ENCODE measurements at regions not wholly inside any gene's neighbourhood (a gene's known extent, or its start where the extent isn't known, plus 50 kb on each side); places are given as distances from the start of the nearest gene placed in this dataset.

- DNase-seq (ENCODE audit: low read depth, low spot score): no peak
- Histone ChIP-seq H3K4me1 (ENCODE audit: control insufficient read depth, insufficient read depth, low read length) (no peaks in the 10 kb centered on the region), H3K27ac (ENCODE audit: low read length) (no peak overlapping the region), H3K4me3 (ENCODE audit: low read length) (no peak overlapping the region), H3K27me3 (ENCODE audit: control insufficient read depth, insufficient read depth, low read length) (no peaks in the 10 kb centered on the region), H3K9me3 (ENCODE audit: control insufficient read depth, insufficient read depth, low read length) (no peaks in the 10 kb centered on the region), H3K36me3 (ENCODE audit: control insufficient read depth, insufficient read depth, low read length) (no peaks in the 10 kb centered on the region)
- no CpG with 5 or more reads among the region's 35 CpGs for WGBS (ENCODE audit: insufficient coverage, insufficient read length)
Observed at GRCh38 chr14:104512771-104513640, 66.6 kb upstream of the C14orf180 start.

DNA sequence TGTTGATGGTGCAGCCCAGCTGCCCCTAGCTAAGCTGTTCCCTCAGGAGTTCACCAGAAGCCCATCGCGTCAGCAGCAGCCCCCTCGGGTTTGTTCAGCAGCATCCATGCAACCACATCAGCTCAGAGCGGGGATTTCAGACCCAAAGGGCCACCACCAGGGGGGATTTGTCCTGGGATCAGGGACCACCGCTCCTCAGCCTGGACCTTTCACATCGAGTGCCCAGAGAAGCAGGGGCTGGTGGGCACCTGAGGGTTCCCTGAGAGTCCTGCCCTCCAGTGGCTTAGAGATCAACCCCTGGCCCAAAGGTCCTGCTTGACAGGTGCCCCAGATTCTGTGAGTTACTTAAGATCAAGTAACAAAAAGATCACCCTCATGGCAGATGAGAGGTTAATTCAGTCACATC, 65.9 kb upstream of the C14orf180 start:
- no peak for DNase-seq (ENCODE audit: low read depth, low spot score)
- H3K4me1 ChIP-seq (ENCODE audit: control insufficient read depth, insufficient read depth, low read length): no peaks in the 10 kb centered on the region
- H3K27me3 ChIP-seq (ENCODE audit: control insufficient read depth, insufficient read depth, low read length): no peaks in the 10 kb centered on the region
- no peak overlapping the region for H3K27ac ChIP-seq (ENCODE audit: low read length)
- H3K4me3 ChIP-seq (ENCODE audit: low read length): no peak overlapping the region
- WGBS (ENCODE audit: insufficient coverage, insufficient read length): no CpG with 5 or more reads among the region's 6 CpGs
- no peaks in the 10 kb centered on the region for H3K9me3 ChIP-seq (ENCODE audit: control insufficient read depth, insufficient read depth, low read length)
- no peaks in the 10 kb centered on the region for H3K36me3 ChIP-seq (ENCODE audit: control insufficient read depth, insufficient read depth, low read length)

GRCh38 chr14:104514156-104514848, 65.3 kb upstream of the C14orf180 start:
- H3K9me3 ChIP-seq (ENCODE audit: control insufficient read depth, insufficient read depth, low read length): no peaks in the 10 kb centered on the region
- H3K4me3 ChIP-seq (ENCODE audit: low read length): no peak overlapping the region
- no peak overlapping the region for H3K27ac ChIP-seq (ENCODE audit: low read length)
- no peak for DNase-seq (ENCODE audit: low read depth, low spot score)
- no peaks in the 10 kb centered on the region for H3K4me1 ChIP-seq (ENCODE audit: control insufficient read depth, insufficient read depth, low read length)
- WGBS (ENCODE audit: insufficient coverage, insufficient read length): no CpG with 5 or more reads among the region's 16 CpGs
- H3K27me3 ChIP-seq (ENCODE audit: control insufficient read depth, insufficient read depth, low read length): no peaks in the 10 kb centered on the region
- no peaks in the 10 kb centered on the region for H3K36me3 ChIP-seq (ENCODE audit: control insufficient read depth, insufficient read depth, low read length)

GRCh38 chr14:104515059-104515810, 64.3 kb upstream of the C14orf180 start:
- Histone ChIP-seq H3K4me1 (ENCODE audit: control insufficient read depth, insufficient read depth, low read length) (no peaks in the 10 kb centered on the region), H3K4me3 (ENCODE audit: low read length) (no peak overlapping the region), H3K27ac (ENCODE audit: low read length) (no peak overlapping the region), H3K27me3 (ENCODE audit: control insufficient read depth, insufficient read depth, low read length) (no peaks in the 10 kb centered on the region), H3K9me3 (ENCODE audit: control insufficient read depth, insufficient read depth, low read length) (no peaks in the 10 kb centered on the region), H3K36me3 (ENCODE audit: control insufficient read depth, insufficient read depth, low read length) (no peaks in the 10 kb centered on the region)
- DNase-seq (ENCODE audit: low read depth, low spot score): no peak
- no CpG with 5 or more reads among the region's 17 CpGs for WGBS (ENCODE audit: insufficient coverage, insufficient read length)

DNA sequence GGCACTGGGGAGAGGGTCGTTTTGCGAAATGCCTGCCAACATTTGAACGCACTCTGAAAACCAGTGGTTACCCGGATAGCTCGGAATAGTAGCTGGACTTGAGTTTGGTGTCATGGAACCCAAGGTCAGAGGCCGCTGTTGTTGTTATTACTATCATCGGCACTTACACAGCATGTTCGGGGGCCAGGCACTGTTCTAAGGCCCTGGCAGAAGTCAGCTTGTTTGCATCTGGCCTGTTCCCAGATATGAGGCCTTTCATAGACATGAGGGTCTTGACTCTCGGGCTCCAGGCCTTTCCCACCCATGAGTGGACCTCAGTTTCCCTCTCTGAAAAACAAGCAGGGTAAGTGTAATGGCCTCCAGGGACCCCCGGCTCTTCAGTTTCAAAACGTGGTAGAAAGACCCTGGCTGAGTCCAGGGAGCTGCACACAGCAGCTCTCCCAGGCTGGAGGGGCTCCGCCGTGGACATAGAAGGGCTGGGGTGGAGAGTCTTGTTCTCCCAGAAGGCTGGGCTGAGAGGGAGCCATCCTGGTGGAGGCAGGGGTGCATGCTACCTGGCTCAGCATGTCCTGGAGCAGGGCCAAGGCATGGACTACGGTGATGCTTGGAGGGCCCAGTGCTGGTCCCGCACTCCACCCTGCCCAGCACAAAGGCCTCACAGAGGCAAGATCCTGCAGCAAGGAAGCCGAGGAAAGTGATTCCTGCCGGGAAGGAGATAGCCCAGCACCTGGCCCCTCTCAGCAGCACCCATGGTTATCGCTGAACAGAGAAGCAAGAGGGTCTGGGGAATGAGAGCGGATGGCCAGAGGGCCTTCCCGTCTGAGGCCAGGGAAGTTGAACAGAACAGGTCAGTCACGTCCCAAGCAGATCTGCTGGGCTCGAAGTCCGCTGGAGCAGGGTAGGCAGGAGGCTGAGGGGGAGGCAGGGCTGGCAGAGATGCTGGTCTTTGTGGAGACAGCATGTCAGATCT, 63.5 kb upstream of the C14orf180 start:
- H3K36me3 ChIP-seq (ENCODE audit: control insufficient read depth, insufficient read depth, low read length): no peaks in the 10 kb centered on the region
- no peaks in the 10 kb centered on the region for H3K4me1 ChIP-seq (ENCODE audit: control insufficient read depth, insufficient read depth, low read length)
- H3K27me3 ChIP-seq (ENCODE audit: control insufficient read depth, insufficient read depth, low read length): no peaks in the 10 kb centered on the region
- no peaks in the 10 kb centered on the region for H3K9me3 ChIP-seq (ENCODE audit: control insufficient read depth, insufficient read depth, low read length)
- no peak overlapping the region for H3K4me3 ChIP-seq (ENCODE audit: low read length)
- no CpG with 5 or more reads among the region's 23 CpGs for WGBS (ENCODE audit: insufficient coverage, insufficient read length)
- DNase-seq (ENCODE audit: low read depth, low spot score): no peak
- no peak overlapping the region for H3K27ac ChIP-seq (ENCODE audit: low read length)

- DNase-seq (ENCODE audit: low read depth, low spot score): no peak
- no peaks in the 10 kb centered on the region for H3K27me3 ChIP-seq (ENCODE audit: control insufficient read depth, insufficient read depth, low read length)
- no peaks in the 10 kb centered on the region for H3K9me3 ChIP-seq (ENCODE audit: control insufficient read depth, insufficient read depth, low read length)
- no peak overlapping the region for H3K4me3 ChIP-seq (ENCODE audit: low read length)
- H3K36me3 ChIP-seq (ENCODE audit: control insufficient read depth, insufficient read depth, low read length): no peaks in the 10 kb centered on the region
- H3K4me1 ChIP-seq (ENCODE audit: control insufficient read depth, insufficient read depth, low read length): no peaks in the 10 kb centered on the region
- no peak overlapping the region for H3K27ac ChIP-seq (ENCODE audit: low read length)
- WGBS (ENCODE audit: insufficient coverage, insufficient read length): no CpG with 5 or more reads among the region's 8 CpGs
Observed at GRCh38 chr14:104516906-104517305, 62.7 kb upstream of the C14orf180 start.

GRCh38 chr14:104517426-104517825, 62.1 kb upstream of the C14orf180 start:
- no peak overlapping the region for H3K27ac ChIP-seq (ENCODE audit: low read length)
- no peak for DNase-seq (ENCODE audit: low read depth, low spot score)
- WGBS (ENCODE audit: insufficient coverage, insufficient read length): no CpG with 5 or more reads among the region's 8 CpGs
- no peaks in the 10 kb centered on the region for H3K9me3 ChIP-seq (ENCODE audit: control insufficient read depth, insufficient read depth, low read length)
- no peak overlapping the region for H3K4me3 ChIP-seq (ENCODE audit: low read length)
- no peaks in the 10 kb centered on the region for H3K36me3 ChIP-seq (ENCODE audit: control insufficient read depth, insufficient read depth, low read length)
- no peaks in the 10 kb centered on the region for H3K4me1 ChIP-seq (ENCODE audit: control insufficient read depth, insufficient read depth, low read length)
- no peaks in the 10 kb centered on the region for H3K27me3 ChIP-seq (ENCODE audit: control insufficient read depth, insufficient read depth, low read length)

- Histone ChIP-seq H3K27me3 (ENCODE audit: control insufficient read depth, insufficient read depth, low read length) (no peaks in the 10 kb centered on the region), H3K36me3 (ENCODE audit: control insufficient read depth, insufficient read depth, low read length) (no peaks in the 10 kb centered on the region), H3K4me3 (ENCODE audit: low read length) (no peak overlapping the region), H3K4me1 (ENCODE audit: control insufficient read depth, insufficient read depth, low read length) (no peaks in the 10 kb centered on the region), H3K9me3 (ENCODE audit: control insufficient read depth, insufficient read depth, low read length) (no peaks in the 10 kb centered on the region), H3K27ac (ENCODE audit: low read length) (no peak overlapping the region)
- WGBS (ENCODE audit: insufficient coverage, insufficient read length): 100% methylated on average over 6 of the region's 14 CpGs
- no peak for DNase-seq (ENCODE audit: low read depth, low spot score)
Observed at GRCh38 chr14:104517867-104518266, 61.7 kb upstream of the C14orf180 start.

GRCh38 chr14:104518659-104519350, 60.8 kb upstream of the C14orf180 start:
- DNase-seq (ENCODE audit: low read depth, low spot score): no peak
- no peak overlapping the region for H3K27ac ChIP-seq (ENCODE audit: low read length)
- no peaks in the 10 kb centered on the region for H3K27me3 ChIP-seq (ENCODE audit: control insufficient read depth, insufficient read depth, low read length)
- WGBS (ENCODE audit: insufficient coverage, insufficient read length): no CpG with 5 or more reads among the region's 18 CpGs
- H3K36me3 ChIP-seq (ENCODE audit: control insufficient read depth, insufficient read depth, low read length): no peaks in the 10 kb centered on the region
- H3K4me1 ChIP-seq (ENCODE audit: control insufficient read depth, insufficient read depth, low read length): no peaks in the 10 kb centered on the region
- H3K4me3 ChIP-seq (ENCODE audit: low read length): no peak overlapping the region
- H3K9me3 ChIP-seq (ENCODE audit: control insufficient read depth, insufficient read depth, low read length): no peaks in the 10 kb centered on the region

Measured in iPS DF 6.9 (cell line).